MM.1S (cell line): ENCODE measurements at regions not wholly inside any gene's neighbourhood (a gene's known extent, or its start where the extent isn't known, plus 50 kb on each side); places are given as distances from the start of the nearest gene placed in this dataset.

Experiments used
- DNase-seq: peaks from one replicate; pipeline ENCODE4 v3.0.0-alpha.2; 2015
- H2AFZ ChIP-seq: fragments of 300-600 bp; sonication (generic); 2 replicates; pipeline ENCODE4 v1.6.0; 2016; ENCODE audit warnings: antibody characterized with exemption, low read length
- H3F3A ChIP-seq: fragments of 300-600 bp; sonication (generic); 2 replicates; pipeline ENCODE4 v1.6.1; 2016; ENCODE audit warnings: mild to moderate bottlenecking, antibody characterized with exemption, low read length, moderate library complexity, mixed read lengths; ENCODE audit not compliant: insufficient read depth
- H3K27ac ChIP-seq: fragments of 300-600 bp; sonication (generic); 2 replicates; pipeline ENCODE4 v1.5.1; 2016; ENCODE audit warnings: mild to moderate bottlenecking, low read length
- H3K27me3 ChIP-seq: fragments of 300-600 bp; sonication (generic); replicated peaks from 2 replicates; pipeline ENCODE4 v1.6.0; 2016; ENCODE audit warnings: low read length; ENCODE audit not compliant: insufficient read depth
- H3K36me3 ChIP-seq: fragments of 300-600 bp; sonication (generic); replicated peaks from 2 replicates; pipeline ENCODE4 v1.6.1; 2016; ENCODE audit warnings: mild to moderate bottlenecking, low read length, mixed read lengths; ENCODE audit not compliant: insufficient read depth
- H3K4me1 ChIP-seq: fragments of 300-600 bp; sonication (generic); 2 replicates; pipeline ENCODE4 v1.6.1; 2016; ENCODE audit warnings: low read length, mixed read lengths
- H3K4me2 ChIP-seq: fragments of 300-600 bp; sonication (generic); 2 replicates; pipeline ENCODE4 v1.6.0; 2016; ENCODE audit warnings: low read depth, low read length
- H3K4me3 ChIP-seq: fragments of 300-600 bp; sonication (generic); 2 replicates; pipeline ENCODE4 v1.5.1; 2016; ENCODE audit warnings: low read length, mixed read lengths
- H3K79me2 ChIP-seq: fragments of 300-600 bp; sonication (generic); 2 replicates; pipeline ENCODE4 v1.6.1; 2016; ENCODE audit warnings: mixed run types, low read length, mixed read lengths
- H3K9ac ChIP-seq: fragments of 300-600 bp; sonication (generic); 2 replicates; pipeline ENCODE4 v1.6.1; 2016; ENCODE audit warnings: low read length, mixed read lengths
- H3K9me2 ChIP-seq: fragments of 300-600 bp; sonication (generic); replicated peaks from 2 replicates; pipeline ENCODE4 v1.6.1; 2016; ENCODE audit warnings: mild to moderate bottlenecking, low read length, mixed read lengths; ENCODE audit not compliant: insufficient read depth
- H3K9me3 ChIP-seq: fragments of 300-600 bp; sonication (generic); replicated peaks from 2 replicates; pipeline ENCODE4 v1.6.1; 2016; ENCODE audit warnings: mild to moderate bottlenecking, low read length, mixed read lengths; ENCODE audit not compliant: insufficient read depth
- H4K20me1 ChIP-seq: fragments of 300-600 bp; sonication (generic); 2 replicates; pipeline ENCODE4 v1.6.1; 2016; ENCODE audit warnings: mild to moderate bottlenecking, low read length, moderate library complexity, mixed read lengths; ENCODE audit not compliant: insufficient read depth
- CTCF ChIP-seq: fragments of 300-600 bp; sonication (generic); IDR thresholded peaks from 2 replicates; pipeline ENCODE4 v1.5.1; 2016; ENCODE audit warnings: antibody characterized with exemption, low read length, mixed read lengths
- EZH2 ChIP-seq: fragments of 300-600 bp; sonication (generic); optimal IDR thresholded peaks from 2 replicates; pipeline ENCODE3; 2017; ENCODE audit warnings: low read depth, mild to moderate bottlenecking, antibody characterized with exemption, low read length, mixed read lengths
- EZH2phosphoT487 ChIP-seq: fragments of 300-600 bp; sonication (generic); IDR thresholded peaks from 2 replicates; pipeline ENCODE4 v1.6.1; 2018; ENCODE audit warnings: antibody characterized with exemption, low read length

- no peaks in the 10 kb centered on the region for H3K27me3 ChIP-seq
- no peaks in the 10 kb centered on the region for H3K4me1 ChIP-seq
- TF ChIP-seq EZH2 (no peak), EZH2phosphoT487 (no peak), CTCF (no peak)
- H3K79me2 ChIP-seq: no peaks in the 10 kb centered on the region
- H4K20me1 ChIP-seq: no peaks in the 10 kb centered on the region
- no peaks in the 10 kb centered on the region for H3K36me3 ChIP-seq
- H2AFZ ChIP-seq: no peak overlapping the region
- no peak overlapping the region for H3K4me3 ChIP-seq
- H3K9ac ChIP-seq: no peak overlapping the region
- no peak for DNase-seq
- no peaks in the 10 kb centered on the region for H3K9me2 ChIP-seq
- no peaks in the 10 kb centered on the region for H3F3A ChIP-seq
- no peaks in the 10 kb centered on the region for H3K9me3 ChIP-seq
- H3K27ac ChIP-seq: no peak overlapping the region
- no peak overlapping the region for H3K4me2 ChIP-seq
These were observed 478.9 kb upstream of the GRM3 start for GRCh38 chr7:86164827-86165226.

- H3K9me2 ChIP-seq: no peaks in the 10 kb centered on the region
- no peaks in the 10 kb centered on the region for H3K4me1 ChIP-seq
- H3K36me3 ChIP-seq: no peaks in the 10 kb centered on the region
- no peaks in the 10 kb centered on the region for H3K9me3 ChIP-seq
- no peaks in the 10 kb centered on the region for H4K20me1 ChIP-seq
- H3F3A ChIP-seq: no peaks in the 10 kb centered on the region
- H3K4me2 ChIP-seq: no peak overlapping the region
- no peaks in the 10 kb centered on the region for H3K79me2 ChIP-seq
- no peak overlapping the region for H3K9ac ChIP-seq
- DNase-seq: no peak
- TF ChIP-seq EZH2: no peak
- no peak for TF ChIP-seq CTCF
- no peak for TF ChIP-seq EZH2phosphoT487
- H3K27ac ChIP-seq: no peak overlapping the region
- H2AFZ ChIP-seq: no peak overlapping the region
- H3K27me3 ChIP-seq: no peaks in the 10 kb centered on the region
- no peak overlapping the region for H3K4me3 ChIP-seq
These were observed 485.6 kb upstream of the GRM3 start for GRCh38 chr7:86158111-86158510.

GRCh38 chr7:86155623-86156022 is 488.1 kb upstream of the GRM3 start:
- no peaks in the 10 kb centered on the region for H3F3A ChIP-seq
- no peak overlapping the region for H3K9ac ChIP-seq
- no peaks in the 10 kb centered on the region for H3K4me1 ChIP-seq
- no peaks in the 10 kb centered on the region for H3K27me3 ChIP-seq
- no peaks in the 10 kb centered on the region for H3K9me2 ChIP-seq
- no peak overlapping the region for H3K4me3 ChIP-seq
- H3K27ac ChIP-seq: no peak overlapping the region
- TF ChIP-seq EZH2phosphoT487 (no peak), CTCF (no peak), EZH2 (no peak)
- H3K9me3 ChIP-seq: no peaks in the 10 kb centered on the region
- H3K79me2 ChIP-seq: no peaks in the 10 kb centered on the region
- H3K36me3 ChIP-seq: no peaks in the 10 kb centered on the region
- H4K20me1 ChIP-seq: no peaks in the 10 kb centered on the region
- no peak overlapping the region for H2AFZ ChIP-seq
- no peak overlapping the region for H3K4me2 ChIP-seq
- DNase-seq: no peak
